HepG2 (cell line): ENCODE measurements at regions not wholly inside any gene's neighbourhood (a gene's known extent, or its start where the extent isn't known, plus 50 kb on each side); places are given as distances from the start of the nearest gene placed in this dataset.

Experiments
- ATAC-seq: fragments of 200-7000 bp; cut with Tn5 transposase; 3 replicates; pipeline ENCODE4 v1.9.1; 2020; ENCODE audit warnings: mild to moderate bottlenecking, moderate library complexity
- BruUV-seq: library from RNA; stranded (reverse); fragments of 400-500 nt; replicated peaks from 2 replicates; lab custom pipeline; 2021; lab: Mats Ljungman, UMichigan
- CTCF ChIA-PET: fragments of 300-600 bp; formaldehyde crosslinking; extraction: SDS; loops from one replicate; lab custom pipeline; 2021; ENCODE audit warnings: low total read pairs, inconsistent platforms, low intra/inter-chr PET ratio; lab: Yijun Ruan, JAX
- POLR2A ChIA-PET: fragments of 350-600 bp; sonication (Branson Sonifier 250); formaldehyde crosslinking; loops from one replicate; lab custom pipeline; 2020; ENCODE audit warnings: antibody characterized with exemption, inconsistent platforms; lab: Yijun Ruan, JAX
- DNase-seq: peaks from one replicate; pipeline ENCODE4 v3.0.0-alpha.2; 2015; ENCODE audit warnings: low spot score
- FAIRE-seq: peaks from 3 replicates; lab custom pipeline; 2011; peaks lifted over from hg19 to GRCh38; lab: Jason Lieb, UNC
- H2AFZ ChIP-seq: one replicate; pipeline ENCODE4 v1.6.1; 2011; ENCODE audit warnings: low read length, inconsistent platforms
- H3K27ac ChIP-seq: fragments of 300-600 bp; 3 replicates; pipeline ENCODE4 v1.8.0; 2011; ENCODE audit warnings: mixed run types, mild to moderate bottlenecking, mixed read lengths, low read length, inconsistent platforms; ENCODE audit not compliant: insufficient read depth; ENCODE audit errors: extremely low read length
- H3K27me3 ChIP-seq, 2 experiments: fragments of 200-600 bp in 1 of 2; 2 replicates in 1 of 2; 3 replicates in 1 of 2; pipeline versions ENCODE4 v1.6.0 to v1.8.0; 2011; ENCODE audit warnings: low read length in 2 of 2, mild to moderate bottlenecking in 2 of 2, moderate library complexity in 2 of 2, inconsistent platforms in 1 of 2; ENCODE audit not compliant: insufficient read depth in 2 of 2, control insufficient read depth in 1 of 2
- H3K36me3 ChIP-seq, 2 experiments: fragments of 200-600 bp in 1 of 2; replicated peaks in 1 of 2; 2 replicates in 1 of 2; 3 replicates in 1 of 2; pipeline versions ENCODE4 v1.5.1 to v1.8.0; 2011; ENCODE audit warnings: low read length in 2 of 2, inconsistent platforms in 1 of 2; ENCODE audit not compliant: insufficient read depth in 2 of 2, control insufficient read depth in 1 of 2
- H3K4me1 ChIP-seq: 2 replicates; pipeline ENCODE4 v1.5.1; 2012; ENCODE audit warnings: low read length, inconsistent platforms; ENCODE audit not compliant: insufficient read depth
- H3K4me2 ChIP-seq: 2 replicates; pipeline ENCODE4 v1.6.0; 2011; ENCODE audit warnings: low read depth, low read length, inconsistent platforms
- H3K4me3 ChIP-seq, 3 experiments: fragments of 200-600 bp in 1 of 3; sonication (generic), shearing (Covaris generic) in 1 of 3; replicated peaks in 1 of 3; 2 replicates each; pipeline ENCODE4 v1.5.1; 2011 to 2016; ENCODE audit warnings: low read length in 3 of 3, inconsistent platforms in 2 of 3, low read depth in 2 of 3, mild to moderate bottlenecking in 2 of 3, control low read depth in 1 of 3, mixed read lengths in 1 of 3; ENCODE audit not compliant: insufficient read depth in 1 of 3
- H3K79me2 ChIP-seq: one replicate; pipeline ENCODE4 v1.6.1; 2011; ENCODE audit warnings: low read length, inconsistent platforms; ENCODE audit not compliant: insufficient read depth
- H3K9ac ChIP-seq: 2 replicates; pipeline ENCODE4 v1.6.0; 2011; ENCODE audit warnings: mild to moderate bottlenecking, low read depth, low read length, inconsistent platforms; ENCODE audit not compliant: insufficient read depth
- H3K9me3 ChIP-seq: 2 replicates; pipeline ENCODE4 v1.5.1; 2012; ENCODE audit warnings: mild to moderate bottlenecking, low read length
- H4K20me1 ChIP-seq: 2 replicates; pipeline ENCODE4 v1.6.0; 2011; ENCODE audit warnings: inconsistent platforms, mild to moderate bottlenecking, low read length, moderate library complexity; ENCODE audit not compliant: insufficient read depth
- LCORL ChIP-seq, 2 experiments: fragments of 450-650 bp in 1 of 2; sonication (generic) in 1 of 2; formaldehyde crosslinking in 1 of 2; IDR thresholded peaks; 2 replicates each; pipeline versions ENCODE4 v1.5.0 to v1.6.1; 2017 to 2020; ENCODE audit warnings: antibody characterized with exemption in 1 of 2, missing genetic modification reagents in 1 of 2
- MLXIP ChIP-seq: sonication (generic); formaldehyde crosslinking; IDR thresholded peaks from 2 replicates; pipeline ENCODE4 v1.9.0; 2021; ENCODE audit warnings: missing genetic modification reagents, borderline replicate concordance
- NFIC ChIP-seq: IDR thresholded peaks from 2 replicates; pipeline ENCODE4 v1.6.1; 2012; ENCODE audit warnings: mild to moderate bottlenecking, low read length, inconsistent platforms
- PATZ1 ChIP-seq: sonication (generic); formaldehyde crosslinking; IDR thresholded peaks from 2 replicates; pipeline ENCODE4 v1.4.0; 2020; ENCODE audit warnings: missing genetic modification reagents
- PPARG ChIP-seq: conservative IDR thresholded peaks from 2 replicates; pipeline ENCODE4 v1.6.1; 2016; ENCODE audit warnings: missing biosample characterization, missing genetic modification reagents
- ZNF407 ChIP-seq: sonication (generic); formaldehyde crosslinking; IDR thresholded peaks from one replicate; pipeline ENCODE4 v1.5.1; 2020; ENCODE audit warnings: mild to moderate bottlenecking, missing genetic modification reagents; ENCODE audit errors: not compliant biosample characterization
- ZSCAN9 ChIP-seq: IDR thresholded peaks from 2 replicates; pipeline ENCODE4 v1.6.1; 2016; ENCODE audit warnings: borderline replicate concordance
- ZXDC ChIP-seq: sonication (generic); formaldehyde crosslinking; IDR thresholded peaks from 2 replicates; pipeline ENCODE4 v1.5.0; 2020; ENCODE audit warnings: mild to moderate bottlenecking, missing genetic modification reagents
- WGBS: methylation state at CpG from one replicate; pipeline ENCODE4 v1.1.6; 2017; ENCODE audit warnings: low lambda C conversion rate; 5-methylcytosine and 5-hydroxymethylcytosine counted together
- in situ Hi-C: cut with HindIII; loops from 2 replicates; pipeline ENCODE4 v1.10.0; 2017; ENCODE audit warnings: low pct_unique_long_range_greater_than_20kb; ENCODE audit not compliant: extremely low pct_ligation_motif_present
- intact Hi-C: fragments of 100-400 bp; cut with micrococcal nuclease; formaldehyde crosslinking; loops from one replicate; pipeline ENCODE4 v1.10.0; 2022; ENCODE audit not compliant: unreplicated experiment

- H3K4me1 ChIP-seq, result no peaks in the 10 kb centered on the region
- H3K4me3 ChIP-seq, result no peak overlapping the region
- ATAC-seq, result no peak
- no peak overlapping the region for H3K9ac ChIP-seq
- H3K27me3 ChIP-seq, result no peaks in the 10 kb centered on the region; a peak in 1 of 5 replicates
- POLR2A ChIA-PET, result no interaction called here
- no peaks in the 10 kb centered on the region for H3K36me3 ChIP-seq
- in situ Hi-C loops (no loop called here), intact Hi-C loops (no loop called here)
- H3K4me2 ChIP-seq, result no peak overlapping the region
- no peak for DNase-seq
- WGBS, result 15% methylated on average over 9 of the region's 9 CpGs
- no TSS peak for BruUV-seq
- no peak for FAIRE-seq
- no peak overlapping the region for H3K27ac ChIP-seq
- H2AFZ ChIP-seq, result no peak overlapping the region
- H4K20me1 ChIP-seq, result no peaks in the 10 kb centered on the region
- CTCF ChIA-PET, result no interaction called here
- no peaks in the 10 kb centered on the region for H3K79me2 ChIP-seq
- H3K9me3 ChIP-seq, result no peaks in the 10 kb centered on the region
- TF ChIP-seq MLXIP (no peak), ZSCAN9 (no peak), PATZ1 (no peak), ZNF407 (CRISPR knock-in tag) (no peak), NFIC (no peak), ZXDC (no peak), LCORL (IDR thresholded peaks at IDR 0.05) (no peak), LCORL (CRISPR knock-in tag; IDR thresholded peaks at IDR 0.05) (no peak), PPARG (CRISPR knock-in tag) (no peak)
Measured at GRCh38 chr1:37149296-37149695, 115.0 kb upstream of the GRIK3 start.
